Fibroblast of lung (primary cell): ENCODE measurements at regions not wholly inside any gene's neighbourhood (a gene's known extent, or its start where the extent isn't known, plus 50 kb on each side); places are given as distances from the start of the nearest gene placed in this dataset.
"Not testable (repeated sequence)": the region's sequence is repeated elsewhere in the genome, so short reads cannot be mapped to it uniquely, and the experiment has no call there.

Experiments
- DNase-seq, 2 donors: peaks; one replicate each; pipeline versions ENCODE4 v3.0.0 to v3.0.0-alpha.2; 2010; ENCODE audit warnings: low read depth in 2 of 2
- H2AFZ ChIP-seq: 2 replicates; pipeline ENCODE4 v1.5.1; 2012; ENCODE audit warnings: low read length, control low read depth, inconsistent platforms
- H3K27ac ChIP-seq: 2 replicates; pipeline ENCODE4 v1.5.1; 2011; ENCODE audit warnings: low read length, control low read depth; ENCODE audit not compliant: insufficient read depth
- H3K27me3 ChIP-seq: 2 replicates; pipeline ENCODE4 v1.5.1; 2011; ENCODE audit warnings: mild to moderate bottlenecking, low read length; ENCODE audit not compliant: control insufficient read depth, insufficient read depth
- H3K36me3 ChIP-seq: 2 replicates; pipeline ENCODE4 v1.5.1; 2011; ENCODE audit warnings: low read length; ENCODE audit not compliant: control insufficient read depth, insufficient read depth
- H3K4me1 ChIP-seq: 2 replicates; pipeline ENCODE4 v1.5.1; 2011; ENCODE audit warnings: low read length; ENCODE audit not compliant: control insufficient read depth, insufficient read depth; ENCODE audit errors: extremely low read depth
- H3K4me2 ChIP-seq: 2 replicates; pipeline ENCODE4 v1.5.1; 2011; ENCODE audit warnings: low read length, control low read depth; ENCODE audit not compliant: insufficient read depth; ENCODE audit errors: extremely low read depth
- H3K4me3 ChIP-seq, 4 experiments: fragments of 200-600 bp in 1 of 4; sonication (generic) in 1 of 4; replicated peaks in 1 of 4; 2 replicates each; pipeline ENCODE4 v1.5.1; 2011 to 2016; ENCODE audit warnings: low read length in 4 of 4, low read depth in 3 of 4, mild to moderate bottlenecking in 3 of 4, control low read depth in 2 of 4, inconsistent platforms in 1 of 4, mixed read lengths in 1 of 4; ENCODE audit not compliant: insufficient read depth in 1 of 4; ENCODE audit errors: control extremely low read depth in 1 of 4
- H3K79me2 ChIP-seq: 2 replicates; pipeline ENCODE4 v1.5.1; 2012; ENCODE audit warnings: mild to moderate bottlenecking, low read length, inconsistent platforms; ENCODE audit not compliant: control insufficient read depth, insufficient read depth
- H3K9ac ChIP-seq: 2 replicates; pipeline ENCODE4 v1.5.1; 2011; ENCODE audit warnings: mild to moderate bottlenecking, low read length, control low read depth; ENCODE audit not compliant: insufficient read depth
- H3K9me3 ChIP-seq: 2 replicates; pipeline ENCODE4 v1.5.1; 2012; ENCODE audit warnings: low read depth, low read length; ENCODE audit not compliant: control insufficient read depth, insufficient read depth
- H4K20me1 ChIP-seq: 2 replicates; pipeline ENCODE4 v1.5.1; 2011; ENCODE audit warnings: low read length; ENCODE audit not compliant: control insufficient read depth, insufficient read depth; ENCODE audit errors: extremely low read depth
- EZH2 ChIP-seq: IDR thresholded peaks from 2 replicates; pipeline ENCODE4 v1.5.1; 2012; ENCODE audit warnings: low read length, control low read depth, mild to moderate bottlenecking; ENCODE audit errors: missing control alignments
- TF ChIP-seq, protein P1 (sequence below), 2 donors: IDR thresholded peaks in 1 of 2; conservative IDR thresholded peaks in 1 of 2; 1 replicate in 1 of 2; 2 replicates in 1 of 2; pipeline ENCODE4 v1.5.1; 2011 to 2012; ENCODE audit warnings: low read length in 2 of 2, control low read depth in 1 of 2, inconsistent platforms in 1 of 2, low read depth in 1 of 2, mild to moderate bottlenecking in 1 of 2

GRCh38 chr4:3612934-3613333 is 80.7 kb upstream of the LRPAP1 start:
- Histone ChIP-seq H2AFZ (no peak overlapping the region), H3K36me3 (no peaks in the 10 kb centered on the region), H3K9ac (no peak overlapping the region), H3K9me3 (peaks cover 4% of the 10 kb centered on the region), H3K27me3 (no peaks in the 10 kb centered on the region), H3K27ac (no peak overlapping the region), H3K4me1 (no peaks in the 10 kb centered on the region), H3K79me2 (no peaks in the 10 kb centered on the region), H3K4me2 (no peak overlapping the region), H3K4me3 (no peak overlapping the region), H4K20me1 (no peaks in the 10 kb centered on the region)
- no peak for DNase-seq
- TF ChIP-seq, protein P1, sequence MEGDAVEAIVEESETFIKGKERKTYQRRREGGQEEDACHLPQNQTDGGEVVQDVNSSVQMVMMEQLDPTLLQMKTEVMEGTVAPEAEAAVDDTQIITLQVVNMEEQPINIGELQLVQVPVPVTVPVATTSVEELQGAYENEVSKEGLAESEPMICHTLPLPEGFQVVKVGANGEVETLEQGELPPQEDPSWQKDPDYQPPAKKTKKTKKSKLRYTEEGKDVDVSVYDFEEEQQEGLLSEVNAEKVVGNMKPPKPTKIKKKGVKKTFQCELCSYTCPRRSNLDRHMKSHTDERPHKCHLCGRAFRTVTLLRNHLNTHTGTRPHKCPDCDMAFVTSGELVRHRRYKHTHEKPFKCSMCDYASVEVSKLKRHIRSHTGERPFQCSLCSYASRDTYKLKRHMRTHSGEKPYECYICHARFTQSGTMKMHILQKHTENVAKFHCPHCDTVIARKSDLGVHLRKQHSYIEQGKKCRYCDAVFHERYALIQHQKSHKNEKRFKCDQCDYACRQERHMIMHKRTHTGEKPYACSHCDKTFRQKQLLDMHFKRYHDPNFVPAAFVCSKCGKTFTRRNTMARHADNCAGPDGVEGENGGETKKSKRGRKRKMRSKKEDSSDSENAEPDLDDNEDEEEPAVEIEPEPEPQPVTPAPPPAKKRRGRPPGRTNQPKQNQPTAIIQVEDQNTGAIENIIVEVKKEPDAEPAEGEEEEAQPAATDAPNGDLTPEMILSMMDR (conservative IDR thresholded peaks at IDR 0.05 in 1 of 2, IDR thresholded peaks at IDR 0.05 in 1 of 2; ENCODE audit: low read depth in 1 of 2, low read length in 2 of 2) = no peak
- no peak for TF ChIP-seq EZH2

DNA sequence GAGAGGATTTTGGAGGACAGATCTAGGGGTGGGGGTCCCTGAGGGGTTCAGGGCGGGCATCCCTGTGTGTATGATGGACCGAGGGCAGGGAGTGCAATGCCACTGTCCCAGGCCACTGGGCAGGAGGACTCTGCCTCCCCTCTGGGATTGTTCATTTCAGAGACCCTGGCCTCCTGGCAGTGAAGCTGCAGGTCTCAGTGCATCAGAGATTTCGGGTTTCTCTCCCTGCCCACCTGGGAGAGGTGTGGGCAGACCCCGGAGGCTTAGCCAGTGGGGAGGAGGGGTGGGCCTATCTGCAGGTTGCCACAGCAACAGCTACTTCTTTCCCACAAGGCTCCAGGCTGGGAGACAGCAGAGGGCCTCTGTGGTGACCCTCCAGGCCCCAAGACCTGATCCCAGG is 80.1 kb upstream of the LRPAP1 start:
- TF ChIP-seq EZH2 = no peak
- TF ChIP-seq, protein P1 (conservative IDR thresholded peaks at IDR 0.05 in 1 of 2, IDR thresholded peaks at IDR 0.05 in 1 of 2; ENCODE audit: low read depth in 1 of 2, low read length in 2 of 2) = no peak

GRCh38 chr4:3611778-3612177 is 79.6 kb upstream of the LRPAP1 start:
- no peak overlapping the region for H3K4me3 ChIP-seq
- no peaks in the 10 kb centered on the region for H4K20me1 ChIP-seq
- TF ChIP-seq, protein P1 (conservative IDR thresholded peaks at IDR 0.05 in 1 of 2, IDR thresholded peaks at IDR 0.05 in 1 of 2; ENCODE audit: low read depth in 1 of 2, low read length in 2 of 2) = no peak
- TF ChIP-seq EZH2 = no peak
- peaks cover 4% of the 10 kb centered on the region for H3K9me3 ChIP-seq
- no peaks in the 10 kb centered on the region for H3K27me3 ChIP-seq
- no peaks in the 10 kb centered on the region for H3K79me2 ChIP-seq
- H3K36me3 ChIP-seq = no peaks in the 10 kb centered on the region
- no peak overlapping the region for H3K27ac ChIP-seq
- no peaks in the 10 kb centered on the region for H3K4me1 ChIP-seq
- H2AFZ ChIP-seq = no peak overlapping the region
- no peak overlapping the region for H3K4me2 ChIP-seq
- DNase-seq = no peak
- H3K9ac ChIP-seq = no peak overlapping the region

More for the DNA sequence above, 80.1 kb upstream of the LRPAP1 start:
- Histone ChIP-seq H3K4me1 (no peaks in the 10 kb centered on the region), H3K79me2 (no peaks in the 10 kb centered on the region), H3K9ac (no peak overlapping the region), H3K4me3 (no peak overlapping the region), H2AFZ (no peak overlapping the region), H3K4me2 (no peak overlapping the region), H4K20me1 (no peaks in the 10 kb centered on the region), H3K27ac (no peak overlapping the region), H3K36me3 (no peaks in the 10 kb centered on the region), H3K9me3 (peaks cover 4% of the 10 kb centered on the region), H3K27me3 (no peaks in the 10 kb centered on the region)
- DNase-seq = no peak

DNA sequence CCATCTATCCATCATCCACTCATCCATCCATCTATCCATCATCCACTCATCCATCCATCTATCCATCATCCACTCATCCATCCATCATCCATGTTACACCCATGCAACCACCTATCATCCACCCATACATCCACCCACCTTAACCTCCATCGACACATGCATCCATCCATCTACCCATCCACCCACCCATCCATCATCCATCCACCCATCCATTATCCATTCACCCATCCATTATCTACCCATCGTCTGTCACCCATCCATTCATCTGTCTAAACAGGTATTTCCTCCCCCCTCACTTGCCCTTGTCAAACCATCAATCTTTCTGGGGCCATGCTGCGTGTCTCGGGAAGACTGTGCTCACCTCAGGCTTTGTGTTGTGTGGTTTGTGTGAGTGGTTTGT is 78.6 kb upstream of the LRPAP1 start:
- not testable (repeated sequence) for H3K9ac ChIP-seq, H3K79me2 ChIP-seq, DNase-seq, H3K36me3 ChIP-seq, H3K4me3 ChIP-seq, H3K9me3 ChIP-seq, H3K27ac ChIP-seq, H3K27me3 ChIP-seq, H3K4me1 ChIP-seq, H2AFZ ChIP-seq, H4K20me1 ChIP-seq, H3K4me2 ChIP-seq

DNA sequence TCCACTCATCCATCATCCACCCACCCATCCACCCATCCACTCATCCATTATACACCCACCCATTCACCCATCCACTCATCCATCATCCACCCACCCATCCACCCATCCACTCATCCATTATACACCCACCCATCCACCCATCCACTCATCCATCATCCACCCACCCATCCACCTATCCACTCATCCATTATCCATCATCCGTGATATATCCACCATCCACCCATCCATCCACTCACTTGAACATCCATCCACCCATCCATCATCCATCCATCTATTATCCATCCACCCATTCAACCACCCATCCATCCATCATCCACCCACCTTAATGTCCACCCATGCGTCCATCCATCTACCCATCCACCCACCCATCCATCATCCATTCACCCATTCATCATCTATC is 77.7 kb upstream of the LRPAP1 start:
- not testable (repeated sequence) for H3K9ac ChIP-seq, H3K27me3 ChIP-seq, H3K4me3 ChIP-seq, H3K36me3 ChIP-seq, H2AFZ ChIP-seq, H3K27ac ChIP-seq, H3K4me2 ChIP-seq, H3K4me1 ChIP-seq, H3K9me3 ChIP-seq, DNase-seq, H4K20me1 ChIP-seq, H3K79me2 ChIP-seq
